AG08395 (cell line): ENCODE measurements at regions not wholly inside any gene's neighbourhood (a gene's known extent, or its start where the extent isn't known, plus 50 kb on each side); places are given as distances from the start of the nearest gene placed in this dataset.
"Not testable (repeated sequence)": the region's sequence is repeated elsewhere in the genome, so short reads cannot be mapped to it uniquely, and the experiment has no call there.

ENCODE experiments used
- DNase-seq: peaks from one replicate; pipeline ENCODE4 v3.0.0; 2012; ENCODE audit warnings: mixed read lengths, low spot score

DNA sequence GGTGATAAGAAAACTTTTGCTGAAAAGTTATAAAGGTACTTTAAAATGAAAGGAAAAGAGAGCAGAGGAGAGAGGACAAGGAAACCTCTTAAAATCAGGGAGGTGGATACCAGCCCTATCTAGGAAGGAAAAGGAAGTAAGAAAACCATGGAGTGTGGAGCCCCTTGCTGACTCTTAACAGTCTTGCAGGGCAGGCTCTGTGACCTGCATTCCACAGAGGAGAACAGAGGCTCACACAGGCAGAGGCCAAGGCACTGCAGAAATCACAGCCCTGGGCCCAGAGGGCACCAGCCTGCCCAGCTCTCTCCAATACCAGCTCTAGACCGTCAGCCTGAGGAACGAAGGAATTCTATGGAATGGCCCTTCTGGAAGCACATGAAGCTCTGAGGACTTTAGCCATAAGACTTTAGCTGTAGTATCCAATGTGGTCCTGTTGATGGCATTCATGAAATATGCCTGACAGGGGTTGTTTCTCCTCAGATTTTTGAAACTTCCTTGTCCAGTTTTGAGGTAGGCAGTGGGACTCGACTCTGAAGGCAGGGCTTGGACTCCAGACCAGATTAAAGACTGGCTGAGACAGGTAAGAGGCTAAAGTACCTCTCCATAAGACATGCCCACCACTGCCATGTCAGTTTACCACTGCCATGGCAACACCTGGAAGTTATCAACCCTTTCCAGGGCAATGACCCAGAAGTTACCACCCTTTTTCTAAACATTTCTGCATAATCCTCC is 216.3 kb downstream of the ANAPC1 start:
- peak; percentile 72 for DNase-seq

DNA sequence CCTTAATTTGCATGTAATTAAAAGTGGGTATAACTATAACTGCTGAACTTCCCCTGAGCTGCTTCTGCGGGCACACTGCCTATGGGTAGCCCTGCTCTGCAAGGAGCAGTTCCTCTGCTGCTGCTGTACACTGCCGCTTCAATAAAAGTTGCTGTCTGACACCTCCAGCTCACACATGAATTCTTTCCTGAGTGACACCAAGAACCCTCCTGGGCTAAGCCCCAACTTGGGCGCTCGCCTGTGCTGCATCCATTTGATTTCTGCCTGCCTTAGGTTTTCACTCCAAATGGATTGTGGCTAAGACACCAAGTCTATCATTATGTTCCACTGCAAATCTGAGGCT is 215.7 kb downstream of the ANAPC1 start:
- no peak for DNase-seq

DNA sequence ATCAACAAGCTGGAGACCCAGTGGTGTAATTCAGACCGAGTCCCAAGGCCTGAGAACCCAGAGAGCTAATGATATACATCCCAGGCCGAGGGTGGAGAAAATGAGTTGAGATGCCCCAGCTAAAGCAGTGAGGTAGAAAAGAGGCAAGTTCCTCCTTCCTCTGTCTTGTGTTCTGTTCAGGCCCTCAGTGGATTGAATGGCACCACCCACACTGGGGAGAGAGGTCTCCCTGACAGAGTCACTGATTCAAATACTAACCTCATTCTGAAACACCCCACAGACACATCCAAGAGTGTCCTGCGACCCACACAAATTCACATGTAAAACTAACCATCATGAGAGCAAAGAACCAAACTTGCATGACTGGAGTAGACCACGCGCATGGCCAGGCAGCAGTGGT is 215.3 kb downstream of the ANAPC1 start:
- no peak for DNase-seq

DNA sequence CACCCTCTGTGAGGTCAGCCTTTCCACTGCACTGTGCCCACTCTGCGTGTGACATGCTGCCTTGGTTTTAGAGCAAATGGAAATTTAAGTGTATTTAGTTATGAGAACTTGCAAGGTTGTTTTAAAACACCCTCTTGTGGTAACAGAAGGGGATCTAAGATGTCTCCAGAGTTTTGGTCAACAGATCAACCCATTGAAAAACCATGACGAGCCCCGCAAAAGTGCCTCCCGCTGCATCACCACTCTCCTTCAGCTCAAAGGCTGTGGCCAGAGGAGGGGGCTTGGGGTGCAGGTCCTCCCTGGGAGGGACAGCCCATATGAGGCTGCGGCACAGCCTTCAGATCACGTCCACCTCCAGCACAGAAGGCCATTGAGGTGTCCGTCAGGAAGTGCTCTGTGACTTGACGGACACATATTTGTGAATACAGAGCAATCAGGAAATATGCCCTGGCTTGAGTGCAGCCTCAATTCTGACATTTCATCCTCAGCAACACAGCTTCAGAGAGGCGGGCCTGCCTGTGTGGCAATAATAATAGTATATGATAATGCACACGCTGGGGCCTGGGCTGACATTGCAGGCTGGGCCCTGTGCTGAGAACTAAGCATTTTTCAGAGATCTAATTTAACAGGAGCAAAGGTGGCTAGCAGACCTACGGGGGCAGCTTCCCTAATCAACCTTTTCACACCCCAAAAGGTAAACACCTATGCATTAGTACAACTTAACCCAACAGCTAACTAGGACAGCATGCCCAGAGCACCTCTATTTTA is 213.9 kb downstream of the ANAPC1 start:
- no peak for DNase-seq

DNA sequence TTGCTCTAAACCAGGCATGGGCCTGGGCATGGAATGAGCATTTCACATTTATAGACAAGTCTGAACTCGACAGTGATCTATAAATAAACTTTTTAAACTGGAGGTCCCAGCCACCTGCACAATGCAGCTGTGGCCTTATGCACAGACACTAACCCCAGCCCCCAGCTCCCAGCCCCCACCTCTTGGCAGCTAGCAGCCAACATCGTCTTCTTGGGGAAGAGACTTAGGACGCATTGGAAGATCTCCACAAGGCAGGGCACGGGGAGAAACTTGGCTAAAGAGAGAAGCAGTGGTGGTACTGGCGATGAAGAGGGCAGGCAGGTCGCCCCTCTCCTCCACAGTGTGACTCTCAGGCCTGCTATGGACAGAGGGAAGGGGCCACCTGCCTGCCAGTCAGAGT is 213.2 kb downstream of the ANAPC1 start:
- no peak for DNase-seq

DNA sequence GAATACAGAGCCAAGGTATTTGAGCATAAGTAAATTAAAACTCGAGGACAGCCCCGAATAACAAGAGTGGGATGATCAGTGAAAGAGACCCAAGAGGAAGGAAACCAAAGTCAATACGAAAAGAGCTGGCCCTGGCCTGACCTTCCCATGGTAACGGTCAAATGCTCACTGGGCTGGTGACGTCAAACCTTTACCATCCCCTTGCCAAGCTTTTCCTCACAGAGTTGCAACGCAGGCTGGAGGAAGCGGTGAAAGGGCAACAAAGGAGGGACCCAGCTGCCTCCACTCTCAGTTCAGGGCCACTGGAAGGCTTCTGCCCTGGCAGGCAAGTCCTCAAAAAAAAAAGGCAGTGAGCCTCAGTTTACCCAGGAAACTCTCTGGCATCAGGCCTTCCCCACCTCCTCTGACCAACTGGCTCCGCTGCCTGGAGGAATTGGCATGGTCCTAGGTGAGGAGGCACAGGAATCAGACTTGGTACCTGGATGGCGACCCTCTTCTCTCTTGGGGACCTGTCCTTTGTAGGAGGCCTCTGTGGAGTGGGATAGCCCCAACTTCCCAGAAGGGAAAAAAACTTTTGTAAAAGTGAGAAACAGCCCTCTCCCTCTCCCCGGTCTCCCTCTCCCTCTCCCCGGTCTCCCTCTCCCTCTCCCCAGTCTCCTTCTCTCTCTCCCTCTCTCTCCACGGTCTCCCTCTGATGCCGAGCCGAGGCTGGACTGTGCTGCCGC is 212.4 kb downstream of the ANAPC1 start:
- DNase-seq: peak; percentile 52

DNA sequence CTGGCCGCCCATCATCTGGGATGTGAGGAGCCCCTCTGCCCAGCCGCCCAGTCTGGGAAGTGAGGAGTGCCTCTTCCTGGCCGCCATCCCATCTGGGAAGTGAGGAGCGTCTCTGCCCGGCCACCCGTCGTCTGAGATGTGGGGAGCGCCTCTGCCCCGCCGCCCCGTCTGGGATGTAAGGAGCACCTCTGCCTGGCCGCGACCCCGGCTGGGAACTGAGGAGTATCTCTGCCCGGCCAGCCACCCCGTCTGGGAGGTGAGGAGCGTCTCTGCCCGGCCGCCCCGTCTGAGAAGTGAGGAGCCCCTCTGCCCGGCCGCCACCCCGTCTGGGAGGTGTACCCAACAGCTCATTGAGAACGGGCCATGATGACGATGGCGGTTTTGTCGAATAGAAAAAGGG is 211.4 kb downstream of the ANAPC1 start:
- not testable (repeated sequence) for DNase-seq

DNA sequence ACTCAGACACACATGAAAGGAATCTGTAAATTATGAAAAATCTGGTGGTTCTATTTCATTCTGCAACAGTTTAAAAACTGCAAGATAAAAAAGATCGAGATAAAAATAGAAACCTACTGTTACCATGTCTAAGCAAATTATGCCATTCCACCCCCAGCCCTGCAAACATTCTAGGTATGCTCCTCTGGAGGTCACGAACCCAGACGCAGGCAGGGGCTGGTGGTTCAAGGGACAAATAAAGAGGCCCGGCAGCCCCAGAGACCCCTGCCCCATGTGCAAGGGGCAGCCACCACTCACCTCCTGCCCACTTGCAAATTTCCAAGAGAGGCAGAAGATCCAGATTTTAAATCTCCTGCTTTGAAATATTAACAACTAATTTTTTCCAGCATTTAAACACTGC is 210.5 kb downstream of the ANAPC1 start:
- no peak for DNase-seq

GRCh38 chr2:111675419-111676194 is 208.4 kb downstream of the ANAPC1 start:
- DNase-seq: no peak

- DNase-seq: peak; percentile 50
These were observed 207.6 kb downstream of the ANAPC1 start for GRCh38 chr2:111676291-111676822.

- DNase-seq: no peak
These were observed 205.8 kb downstream of the ANAPC1 start for GRCh38 chr2:111678161-111678560.

- DNase-seq: no peak
These were observed 205.3 kb downstream of the ANAPC1 start for GRCh38 chr2:111678651-111679050.

DNA sequence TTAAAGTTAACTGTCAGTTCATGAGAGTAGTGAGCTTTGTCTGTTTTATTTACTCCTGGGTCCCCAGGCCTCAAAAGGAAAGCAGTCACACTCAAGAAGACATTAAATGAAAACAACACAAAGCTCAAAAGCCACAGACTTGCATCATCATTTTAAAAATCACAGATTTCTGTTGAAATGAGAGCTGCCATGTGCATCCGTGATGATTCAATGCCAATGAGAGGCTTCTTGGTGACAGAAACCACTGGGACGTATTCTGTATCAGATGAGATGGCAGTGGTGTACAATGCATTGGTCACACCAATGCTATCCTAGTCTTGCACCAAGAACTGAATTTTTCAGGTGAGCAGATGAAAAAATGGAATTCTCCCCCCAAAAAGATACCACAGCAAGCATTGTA is 204.8 kb downstream of the ANAPC1 start:
- no peak for DNase-seq

DNA sequence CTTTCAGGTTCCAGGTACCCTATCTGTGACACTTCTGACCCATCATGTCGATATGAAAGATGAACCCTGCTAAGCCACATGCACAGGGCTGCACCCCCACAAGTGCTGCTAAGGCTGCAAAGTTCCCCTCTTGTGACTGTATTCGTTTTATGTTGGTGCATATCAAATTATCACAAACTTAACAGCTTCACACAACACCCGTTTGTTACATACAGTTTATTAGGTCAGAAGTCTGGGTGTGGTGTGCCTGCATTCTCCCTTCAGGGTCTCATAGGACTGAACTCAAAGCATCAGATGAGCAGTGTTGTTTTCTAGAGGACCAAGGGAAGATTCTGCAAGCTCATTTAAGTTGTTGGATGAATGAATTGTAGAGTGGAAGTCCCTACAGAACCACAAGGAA is 199.4 kb downstream of the ANAPC1 start:
- DNase-seq: no peak

GRCh38 chr2:111685342-111685741 is 198.7 kb downstream of the ANAPC1 start:
- no peak for DNase-seq

GRCh38 chr2:111686994-111687393 is 197.0 kb downstream of the ANAPC1 start:
- no peak for DNase-seq

GRCh38 chr2:111687911-111688310 is 196.1 kb downstream of the ANAPC1 start:
- DNase-seq: no peak

- DNase-seq: no peak
These were observed 195.5 kb downstream of the ANAPC1 start for GRCh38 chr2:111688482-111688881.

DNA sequence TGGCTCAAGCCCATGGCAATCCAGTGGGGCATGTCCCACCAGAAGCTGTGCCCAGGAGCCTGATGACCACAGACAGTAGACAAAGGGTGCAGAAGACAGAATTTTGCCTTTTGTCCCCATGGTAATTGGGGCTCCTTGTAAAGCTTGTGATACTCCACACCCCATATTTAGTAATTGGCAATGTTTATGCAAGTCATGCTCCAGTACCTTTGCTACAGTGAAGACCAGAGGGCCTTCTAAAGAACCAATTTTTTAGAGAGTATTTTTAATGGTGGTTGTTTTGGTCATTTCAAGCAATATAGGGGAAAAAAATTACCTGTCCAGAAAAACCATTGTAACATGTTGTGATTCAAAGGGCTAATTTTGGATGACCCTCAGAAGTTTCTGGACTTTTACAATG is 194.8 kb downstream of the ANAPC1 start:
- no peak for DNase-seq

- DNase-seq: peak; percentile 33
These were observed 194.1 kb downstream of the ANAPC1 start for GRCh38 chr2:111689941-111690340.

GRCh38 chr2:111691164-111691875 is 192.7 kb downstream of the ANAPC1 start:
- no peak for DNase-seq
